GM12801 (cell line): ENCODE measurements at regions not wholly inside any gene's neighbourhood (a gene's known extent, or its start where the extent isn't known, plus 50 kb on each side); places are given as distances from the start of the nearest gene placed in this dataset.

Experiments used
- TF ChIP-seq, protein P1 (sequence below): IDR thresholded peaks from one replicate; pipeline ENCODE4 v1.5.1; 2011; ENCODE audit warnings: control low read depth; ENCODE audit not compliant: insufficient read length; ENCODE audit errors: extremely low read depth

GRCh38 chr10:52954407-52954806 is 181.8 kb upstream of the MBL2 start:
- TF ChIP-seq, protein P1, sequence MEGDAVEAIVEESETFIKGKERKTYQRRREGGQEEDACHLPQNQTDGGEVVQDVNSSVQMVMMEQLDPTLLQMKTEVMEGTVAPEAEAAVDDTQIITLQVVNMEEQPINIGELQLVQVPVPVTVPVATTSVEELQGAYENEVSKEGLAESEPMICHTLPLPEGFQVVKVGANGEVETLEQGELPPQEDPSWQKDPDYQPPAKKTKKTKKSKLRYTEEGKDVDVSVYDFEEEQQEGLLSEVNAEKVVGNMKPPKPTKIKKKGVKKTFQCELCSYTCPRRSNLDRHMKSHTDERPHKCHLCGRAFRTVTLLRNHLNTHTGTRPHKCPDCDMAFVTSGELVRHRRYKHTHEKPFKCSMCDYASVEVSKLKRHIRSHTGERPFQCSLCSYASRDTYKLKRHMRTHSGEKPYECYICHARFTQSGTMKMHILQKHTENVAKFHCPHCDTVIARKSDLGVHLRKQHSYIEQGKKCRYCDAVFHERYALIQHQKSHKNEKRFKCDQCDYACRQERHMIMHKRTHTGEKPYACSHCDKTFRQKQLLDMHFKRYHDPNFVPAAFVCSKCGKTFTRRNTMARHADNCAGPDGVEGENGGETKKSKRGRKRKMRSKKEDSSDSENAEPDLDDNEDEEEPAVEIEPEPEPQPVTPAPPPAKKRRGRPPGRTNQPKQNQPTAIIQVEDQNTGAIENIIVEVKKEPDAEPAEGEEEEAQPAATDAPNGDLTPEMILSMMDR, result no peak

DNA sequence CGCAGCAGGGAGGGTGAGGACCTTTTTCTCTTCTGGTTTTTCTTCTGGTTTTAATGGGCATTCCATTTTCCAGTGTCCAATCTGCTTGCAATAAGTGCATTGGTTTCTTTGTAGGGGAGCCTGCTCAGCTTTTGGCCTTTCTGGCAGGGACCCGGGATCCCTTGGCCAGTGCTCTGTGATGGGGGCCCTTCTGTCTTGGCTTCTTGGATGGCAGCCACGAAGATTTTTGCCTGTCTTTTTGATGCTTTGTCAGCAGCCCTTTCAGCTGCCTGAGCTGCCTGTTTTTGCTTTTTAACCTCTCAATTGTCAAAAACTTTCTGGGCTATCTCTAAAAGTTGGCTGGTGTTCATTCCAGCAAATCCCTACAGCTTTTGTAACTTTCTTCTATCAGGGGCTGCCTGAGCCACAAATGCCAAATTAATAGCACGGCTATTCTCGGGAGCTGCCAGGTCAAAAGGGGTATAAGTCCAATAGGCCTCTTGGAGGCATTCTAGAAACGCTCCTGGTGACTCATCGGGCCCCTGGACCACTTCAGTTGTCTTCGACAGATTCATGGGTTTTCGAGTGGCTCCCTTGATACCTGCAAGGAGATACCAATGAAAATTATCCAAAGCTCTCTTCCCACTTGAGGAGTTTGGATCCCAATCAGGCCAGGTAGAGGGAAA is 179.9 kb upstream of the MBL2 start:
- TF ChIP-seq, protein P1, result no peak

- TF ChIP-seq, protein P1, result no peak
These were observed 179.2 kb upstream of the MBL2 start for GRCh38 chr10:52951824-52952223.

DNA sequence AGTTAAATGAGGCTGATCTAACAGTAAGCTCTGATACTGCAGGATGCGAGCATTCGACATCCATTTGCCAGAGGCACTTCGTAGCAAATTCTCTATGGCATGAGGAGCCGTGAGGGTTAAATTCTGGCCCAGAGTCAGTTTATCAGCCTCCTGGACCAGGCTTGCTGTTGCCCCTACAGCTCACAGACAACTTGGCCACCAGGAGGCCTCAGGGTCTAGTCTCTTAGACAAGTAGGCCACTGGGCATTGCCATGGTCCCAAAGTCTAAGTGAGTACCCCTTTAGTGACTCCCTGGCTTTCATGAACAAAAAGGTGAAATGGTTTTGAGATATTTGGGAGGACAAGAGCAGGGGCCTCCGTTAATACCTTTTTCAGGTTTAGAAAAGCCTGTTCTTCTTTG is 178.0 kb upstream of the MBL2 start:
- TF ChIP-seq, protein P1, result no peak

- TF ChIP-seq, protein P1, result no peak
These were observed 177.3 kb upstream of the MBL2 start for GRCh38 chr10:52949899-52950298.

GRCh38 chr10:52946486-52946885 is 173.9 kb upstream of the MBL2 start:
- TF ChIP-seq, protein P1, result no peak

GRCh38 chr10:52940921-52941320 is 168.3 kb upstream of the MBL2 start:
- TF ChIP-seq, protein P1, result no peak
